ENCODE measurements at regions not wholly inside any gene's neighbourhood (a gene's known extent, or its start where the extent isn't known, plus 50 kb on each side); places are given as distances from the start of the nearest gene placed in this dataset.

DNA sequence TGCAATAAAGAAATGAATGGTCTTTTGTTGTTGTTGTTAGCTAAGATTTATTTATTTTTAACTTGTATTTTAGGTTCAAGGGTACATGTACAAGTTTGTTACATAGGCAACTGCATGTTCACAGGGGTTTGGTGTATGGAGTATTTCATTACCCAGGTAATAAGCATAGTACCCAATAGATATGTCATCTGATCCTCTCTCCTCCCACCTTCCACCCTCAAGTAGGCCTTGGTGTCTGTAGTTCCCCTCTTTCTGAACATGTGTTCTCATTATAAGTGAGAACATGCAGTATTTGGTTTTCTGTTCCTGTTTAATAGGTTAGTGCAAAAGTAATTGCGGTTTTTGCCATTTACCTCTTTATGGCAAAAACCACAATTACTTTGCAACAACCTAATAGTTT lies 554.1 kb downstream of the TBC1D4 start:
- Histone ChIP-seq H3K4me3 (ENCODE audit: low read length) (no peak overlapping the region), H3K27ac (ENCODE audit: low read length) (no peak overlapping the region), H3K9me3 (ENCODE audit: control insufficient read depth, low read depth, low read length) (no peaks in the 10 kb centered on the region), H3K36me3 (ENCODE audit: control insufficient read depth, low read depth, low read length) (no peaks in the 10 kb centered on the region), H3K4me1 (ENCODE audit: control insufficient read depth, low read depth, low read length) (no peaks in the 10 kb centered on the region), H3K27me3 (ENCODE audit: control insufficient read depth, insufficient read depth, low read length) (no peaks in the 10 kb centered on the region), H3K9ac (ENCODE audit: low read length) (no peak overlapping the region)

DNA sequence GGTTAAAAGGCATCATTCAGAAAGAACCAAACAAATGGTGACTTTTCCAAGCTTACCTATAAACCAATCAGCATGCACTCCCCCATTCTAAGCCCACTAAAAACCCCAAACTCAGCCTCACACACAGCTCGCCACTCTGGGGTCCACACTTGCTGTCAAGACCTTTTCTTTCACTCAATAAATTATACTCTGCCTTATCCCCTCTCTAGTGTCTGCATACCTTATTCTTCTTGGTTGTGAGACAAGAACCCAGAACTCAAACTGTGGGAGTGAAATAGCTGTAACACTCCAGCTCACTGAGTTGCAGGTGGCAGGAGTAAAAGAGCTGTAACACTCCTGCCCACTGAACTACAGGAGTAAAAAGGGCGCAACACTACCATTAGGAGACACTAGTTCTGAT lies 559.0 kb downstream of the TBC1D4 start:
- Histone ChIP-seq H3K4me1 (ENCODE audit: control insufficient read depth, low read depth, low read length) (no peaks in the 10 kb centered on the region), H3K9ac (ENCODE audit: low read length) (no peak overlapping the region)

DNA sequence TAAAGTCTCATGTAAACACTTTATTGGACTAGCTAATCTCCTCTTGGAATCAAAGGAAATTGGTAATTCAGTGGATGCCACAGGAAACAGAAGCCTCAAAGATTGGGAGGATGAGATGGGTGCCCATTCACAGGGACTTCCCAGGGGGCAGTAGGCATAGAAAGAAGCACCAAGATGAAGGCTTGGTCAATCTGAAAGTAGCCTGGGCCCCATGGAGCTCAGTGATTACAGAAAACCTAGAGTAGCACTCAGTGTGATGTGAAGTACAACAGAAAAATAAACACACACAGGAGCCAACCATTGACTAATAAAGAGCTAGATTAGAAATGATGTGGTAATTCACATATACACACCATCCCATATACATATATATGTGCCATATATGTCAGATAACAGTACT lies 560.6 kb downstream of the TBC1D4 start:
- H3K4me3 ChIP-seq (ENCODE audit: low read length): no peak overlapping the region
- H3K9me3 ChIP-seq (ENCODE audit: control insufficient read depth, low read depth, low read length): no peaks in the 10 kb centered on the region
- H3K4me1 ChIP-seq (ENCODE audit: control insufficient read depth, low read depth, low read length): no peaks in the 10 kb centered on the region
- no peak overlapping the region for H3K27ac ChIP-seq (ENCODE audit: low read length)
- no peaks in the 10 kb centered on the region for H3K36me3 ChIP-seq (ENCODE audit: control insufficient read depth, low read depth, low read length)
- H3K27me3 ChIP-seq (ENCODE audit: control insufficient read depth, insufficient read depth, low read length): no peaks in the 10 kb centered on the region
- H3K9ac ChIP-seq (ENCODE audit: low read length): no peak overlapping the region

More for the DNA sequence above, 559.0 kb downstream of the TBC1D4 start:
- Histone ChIP-seq H3K4me3 (ENCODE audit: low read length) (no peak overlapping the region), H3K9me3 (ENCODE audit: control insufficient read depth, low read depth, low read length) (no peaks in the 10 kb centered on the region), H3K27ac (ENCODE audit: low read length) (no peak overlapping the region), H3K27me3 (ENCODE audit: control insufficient read depth, insufficient read depth, low read length) (no peaks in the 10 kb centered on the region), H3K36me3 (ENCODE audit: control insufficient read depth, low read depth, low read length) (no peaks in the 10 kb centered on the region)

DNA sequence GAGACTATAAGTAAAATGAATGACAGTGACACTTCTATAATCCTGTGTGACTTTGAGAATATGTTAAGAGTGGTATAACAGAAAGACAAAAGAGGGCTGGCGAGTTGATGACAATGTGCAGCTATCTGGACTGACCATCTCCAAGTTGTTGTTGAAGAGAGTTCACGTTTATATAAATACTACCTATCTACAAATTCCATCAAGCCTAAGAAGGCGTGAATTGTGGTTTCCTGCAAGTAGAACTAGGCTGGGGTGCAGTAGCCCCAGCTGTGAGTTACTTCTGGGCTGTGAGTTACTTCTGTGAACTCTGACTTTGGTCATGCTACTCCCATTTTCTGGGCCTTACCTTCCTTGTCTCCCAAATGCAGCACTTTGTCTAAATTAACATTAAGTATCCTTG lies 561.0 kb downstream of the TBC1D4 start:
- Histone ChIP-seq H3K36me3 (ENCODE audit: control insufficient read depth, low read depth, low read length) (no peaks in the 10 kb centered on the region), H3K9ac (ENCODE audit: low read length) (no peak overlapping the region), H3K9me3 (ENCODE audit: control insufficient read depth, low read depth, low read length) (no peaks in the 10 kb centered on the region), H3K27me3 (ENCODE audit: control insufficient read depth, insufficient read depth, low read length) (no peaks in the 10 kb centered on the region), H3K4me1 (ENCODE audit: control insufficient read depth, low read depth, low read length) (no peaks in the 10 kb centered on the region), H3K4me3 (ENCODE audit: low read length) (no peak overlapping the region), H3K27ac (ENCODE audit: low read length) (no peak overlapping the region)

DNA sequence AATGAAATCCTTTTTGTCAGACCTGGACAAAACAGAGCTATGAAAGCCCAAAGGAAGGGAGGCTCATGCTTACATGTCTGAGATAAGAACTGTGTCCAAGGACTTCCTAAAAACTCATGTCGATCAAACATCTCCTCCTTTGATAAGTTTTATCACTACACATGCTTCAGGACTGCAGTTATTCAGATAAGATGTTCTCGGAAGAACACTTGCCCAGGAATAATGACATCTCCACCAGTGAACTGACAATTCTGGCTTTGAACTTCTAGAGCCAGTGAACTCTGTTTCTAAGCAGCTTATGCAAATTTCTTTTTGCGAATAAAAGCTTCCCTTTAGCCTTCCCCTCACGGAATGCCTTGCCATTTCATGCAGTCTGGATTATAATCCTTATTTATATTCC lies 561.6 kb downstream of the TBC1D4 start:
- no peaks in the 10 kb centered on the region for H3K9me3 ChIP-seq (ENCODE audit: control insufficient read depth, low read depth, low read length)
- no peaks in the 10 kb centered on the region for H3K27me3 ChIP-seq (ENCODE audit: control insufficient read depth, insufficient read depth, low read length)
- no peak overlapping the region for H3K9ac ChIP-seq (ENCODE audit: low read length)

DNA sequence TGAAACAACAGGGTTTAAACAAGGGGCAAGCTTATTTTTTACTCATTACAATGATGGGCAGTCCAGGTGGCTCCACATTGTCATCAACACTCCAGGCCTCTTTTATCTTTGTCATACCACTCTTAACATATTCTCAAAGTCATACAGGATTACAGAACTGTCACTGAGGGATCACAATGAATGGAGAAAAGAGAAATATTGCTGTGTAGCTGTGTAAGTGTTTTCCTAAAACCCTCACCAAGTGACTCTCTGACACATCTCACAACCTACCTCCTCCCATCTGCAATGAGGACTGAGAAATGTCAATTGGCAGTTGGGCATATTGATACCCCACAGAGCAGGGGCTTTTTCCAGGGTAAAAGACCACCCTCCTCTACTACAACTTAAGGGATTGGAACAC lies 562.1 kb downstream of the TBC1D4 start:
- Histone ChIP-seq H3K4me1 (ENCODE audit: control insufficient read depth, low read depth, low read length) (no peaks in the 10 kb centered on the region), H3K36me3 (ENCODE audit: control insufficient read depth, low read depth, low read length) (no peaks in the 10 kb centered on the region), H3K9ac (ENCODE audit: low read length) (no peak overlapping the region), H3K27ac (ENCODE audit: low read length) (no peak overlapping the region), H3K9me3 (ENCODE audit: control insufficient read depth, low read depth, low read length) (no peaks in the 10 kb centered on the region), H3K27me3 (ENCODE audit: control insufficient read depth, insufficient read depth, low read length) (no peaks in the 10 kb centered on the region), H3K4me3 (ENCODE audit: low read length) (no peak overlapping the region)

More for the DNA sequence above, 561.6 kb downstream of the TBC1D4 start:
- no peaks in the 10 kb centered on the region for H3K4me1 ChIP-seq (ENCODE audit: control insufficient read depth, low read depth, low read length)
- H3K27ac ChIP-seq (ENCODE audit: low read length): no peak overlapping the region
- no peak overlapping the region for H3K4me3 ChIP-seq (ENCODE audit: low read length)
- H3K36me3 ChIP-seq (ENCODE audit: control insufficient read depth, low read depth, low read length): no peaks in the 10 kb centered on the region

DNA sequence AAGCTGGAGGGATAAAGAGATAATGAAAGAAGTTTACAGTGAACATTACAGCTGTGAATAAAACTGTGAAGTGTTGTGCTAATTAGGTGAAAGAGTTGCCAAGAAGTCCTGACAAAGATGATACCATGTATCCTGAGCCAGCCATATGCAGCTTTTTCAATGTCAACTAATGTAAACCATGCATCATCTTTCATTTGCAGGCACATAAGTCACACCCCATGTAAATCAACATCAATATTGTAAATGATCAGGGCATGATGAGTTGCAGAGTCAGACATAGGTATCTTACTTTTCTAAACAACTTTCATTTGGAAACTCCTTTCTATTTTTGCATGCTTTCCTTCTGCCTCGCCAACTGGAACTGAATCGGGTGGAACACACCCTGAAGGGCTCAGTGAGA lies 569.1 kb downstream of the TBC1D4 start:
- Histone ChIP-seq H3K27ac (ENCODE audit: low read length) (no peak overlapping the region), H3K9ac (ENCODE audit: low read length) (no peak overlapping the region), H3K4me3 (ENCODE audit: low read length) (no peak overlapping the region), H3K9me3 (ENCODE audit: control insufficient read depth, low read depth, low read length) (no peaks in the 10 kb centered on the region), H3K36me3 (ENCODE audit: control insufficient read depth, low read depth, low read length) (no peaks in the 10 kb centered on the region), H3K27me3 (ENCODE audit: control insufficient read depth, insufficient read depth, low read length) (no peaks in the 10 kb centered on the region), H3K4me1 (ENCODE audit: control insufficient read depth, low read depth, low read length) (no peaks in the 10 kb centered on the region)

DNA sequence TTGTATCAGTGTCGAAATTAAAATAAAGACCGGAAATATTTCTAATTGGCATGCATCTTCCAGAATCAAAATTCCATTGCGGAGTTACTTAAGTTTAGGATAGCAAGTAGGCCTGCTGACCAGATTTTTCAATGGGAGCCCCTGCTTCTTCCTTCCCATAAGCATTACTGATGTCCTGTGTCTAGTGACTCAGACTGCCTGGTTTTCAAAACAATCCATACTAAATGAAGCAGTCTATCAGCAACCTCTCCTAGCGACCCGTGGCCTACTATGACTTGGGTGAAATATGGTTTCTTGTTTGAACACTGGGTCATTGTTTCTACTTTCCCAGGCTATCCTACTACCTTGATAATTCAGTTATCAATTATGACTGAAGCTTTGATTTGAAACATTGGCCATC lies 571.6 kb downstream of the TBC1D4 start:
- H3K27ac ChIP-seq (ENCODE audit: low read length): no peak overlapping the region
- H3K4me3 ChIP-seq (ENCODE audit: low read length): no peak overlapping the region
- H3K9me3 ChIP-seq (ENCODE audit: control insufficient read depth, low read depth, low read length): no peaks in the 10 kb centered on the region
- H3K4me1 ChIP-seq (ENCODE audit: control insufficient read depth, low read depth, low read length): no peaks in the 10 kb centered on the region
- H3K9ac ChIP-seq (ENCODE audit: low read length): no peak overlapping the region
- no peaks in the 10 kb centered on the region for H3K27me3 ChIP-seq (ENCODE audit: control insufficient read depth, insufficient read depth, low read length)
- H3K36me3 ChIP-seq (ENCODE audit: control insufficient read depth, low read depth, low read length): no peaks in the 10 kb centered on the region

DNA sequence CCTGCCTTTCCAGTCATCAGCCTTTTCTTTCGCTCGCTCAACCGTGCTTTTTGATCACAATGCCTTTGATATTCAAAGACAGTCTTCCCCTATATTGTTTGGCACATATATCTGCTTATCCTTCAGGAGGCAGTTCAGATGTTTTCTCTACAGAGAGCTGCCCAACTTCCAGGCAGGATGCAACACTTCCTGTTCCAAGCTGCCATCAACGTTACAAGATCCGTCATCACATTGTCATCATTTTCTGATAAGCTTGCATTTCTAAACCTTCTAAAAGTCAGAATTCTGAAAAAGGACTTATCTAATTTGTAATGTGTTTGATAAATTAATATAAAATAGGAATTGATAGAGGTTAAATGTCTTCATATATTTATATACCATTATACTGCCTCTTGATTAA lies 574.2 kb downstream of the TBC1D4 start:
- H3K9me3 ChIP-seq (ENCODE audit: control insufficient read depth, low read depth, low read length): no peaks in the 10 kb centered on the region
- H3K4me3 ChIP-seq (ENCODE audit: low read length): no peak overlapping the region
- no peak overlapping the region for H3K27ac ChIP-seq (ENCODE audit: low read length)
- no peaks in the 10 kb centered on the region for H3K4me1 ChIP-seq (ENCODE audit: control insufficient read depth, low read depth, low read length)
- no peak overlapping the region for H3K9ac ChIP-seq (ENCODE audit: low read length)
- no peaks in the 10 kb centered on the region for H3K36me3 ChIP-seq (ENCODE audit: control insufficient read depth, low read depth, low read length)
- no peaks in the 10 kb centered on the region for H3K27me3 ChIP-seq (ENCODE audit: control insufficient read depth, insufficient read depth, low read length)

DNA sequence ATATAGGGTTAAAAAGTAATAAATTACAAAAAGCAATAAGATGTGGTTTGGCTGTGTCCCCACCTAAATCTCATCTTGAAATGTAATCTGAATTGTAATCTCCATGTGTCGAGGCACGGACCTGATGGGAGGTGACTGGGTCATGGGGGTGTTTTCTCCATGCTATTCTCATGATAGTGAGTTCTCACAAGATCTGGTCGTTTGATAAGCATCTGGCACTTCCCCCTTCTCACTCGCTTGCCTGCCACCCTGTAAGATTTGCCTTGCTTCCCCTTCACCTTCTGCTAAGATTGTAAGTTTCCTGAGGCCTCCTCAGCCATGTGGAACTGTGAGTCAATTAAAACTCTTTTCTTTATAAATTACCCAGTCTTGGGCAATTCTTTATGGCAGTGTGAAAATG lies 577.4 kb downstream of the TBC1D4 start:
- Histone ChIP-seq H3K9me3 (ENCODE audit: control insufficient read depth, low read depth, low read length) (no peaks in the 10 kb centered on the region), H3K27ac (ENCODE audit: low read length) (no peak overlapping the region), H3K9ac (ENCODE audit: low read length) (no peak overlapping the region), H3K4me3 (ENCODE audit: low read length) (no peak overlapping the region), H3K4me1 (ENCODE audit: control insufficient read depth, low read depth, low read length) (no peaks in the 10 kb centered on the region), H3K27me3 (ENCODE audit: control insufficient read depth, insufficient read depth, low read length) (no peaks in the 10 kb centered on the region), H3K36me3 (ENCODE audit: control insufficient read depth, low read depth, low read length) (no peaks in the 10 kb centered on the region)

DNA sequence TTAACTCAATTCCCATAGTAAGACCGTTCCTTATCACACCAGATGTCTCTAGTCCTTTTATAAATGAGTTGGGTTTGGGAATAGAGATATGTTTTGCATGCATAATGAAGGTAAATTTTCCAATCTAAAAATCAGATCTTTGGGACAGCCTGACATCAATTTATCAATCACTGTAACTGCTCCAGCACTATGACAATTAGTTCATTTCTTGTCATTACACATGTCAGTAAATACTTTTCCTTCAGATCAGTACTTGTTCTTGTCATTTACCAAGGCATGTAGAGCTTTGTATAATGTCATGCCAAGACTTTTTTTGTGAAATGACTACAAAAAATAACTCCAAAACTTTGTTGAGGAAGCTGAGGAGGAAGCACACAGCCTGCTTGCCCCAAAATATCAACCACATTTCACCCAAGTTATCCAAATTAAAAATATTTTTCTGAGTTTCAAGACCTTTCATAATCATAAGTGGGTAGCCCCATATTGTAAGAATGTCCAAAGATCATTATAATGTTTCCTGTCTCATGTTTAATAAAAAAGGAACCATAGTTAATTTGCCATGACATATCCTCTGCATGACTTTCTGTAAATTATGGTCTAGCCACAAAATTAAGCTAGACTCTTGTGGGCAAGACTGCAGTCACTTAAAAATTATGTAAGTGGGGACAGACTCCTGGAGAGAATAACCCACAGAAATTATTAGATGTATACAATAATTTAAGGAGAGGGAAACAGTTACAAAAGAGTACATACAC lies 586.8 kb downstream of the TBC1D4 start:
- H3K27ac ChIP-seq (ENCODE audit: low read length): no peak overlapping the region
- H3K9ac ChIP-seq (ENCODE audit: low read length): no peak overlapping the region
- no peaks in the 10 kb centered on the region for H3K9me3 ChIP-seq (ENCODE audit: control insufficient read depth, low read depth, low read length)
- no peaks in the 10 kb centered on the region for H3K36me3 ChIP-seq (ENCODE audit: control insufficient read depth, low read depth, low read length)
- no peak overlapping the region for H3K4me3 ChIP-seq (ENCODE audit: low read length)
- H3K4me1 ChIP-seq (ENCODE audit: control insufficient read depth, low read depth, low read length): no peaks in the 10 kb centered on the region
- H3K27me3 ChIP-seq (ENCODE audit: control insufficient read depth, insufficient read depth, low read length): no peaks in the 10 kb centered on the region

DNA sequence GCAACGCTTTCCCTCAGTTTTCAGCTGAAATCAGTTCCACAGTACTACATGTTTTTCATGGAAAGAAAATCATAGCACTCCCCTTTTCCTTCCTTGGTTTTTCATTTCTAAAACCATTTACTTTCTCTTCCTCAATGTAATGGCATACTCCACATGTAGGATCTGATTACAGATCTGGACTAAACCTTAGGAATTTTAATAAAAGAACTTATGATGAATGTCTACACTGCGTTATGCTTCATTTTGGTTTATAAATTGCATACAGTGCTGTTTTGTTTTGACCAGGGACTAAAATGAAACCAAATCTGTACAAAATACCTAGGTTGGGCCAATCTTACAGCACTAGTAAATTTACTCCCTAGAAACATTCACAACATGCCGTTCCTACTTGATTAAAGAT lies 589.9 kb downstream of the TBC1D4 start:
- H3K4me1 ChIP-seq (ENCODE audit: control insufficient read depth, low read depth, low read length): no peaks in the 10 kb centered on the region
- no peaks in the 10 kb centered on the region for H3K27me3 ChIP-seq (ENCODE audit: control insufficient read depth, insufficient read depth, low read length)
- H3K27ac ChIP-seq (ENCODE audit: low read length): no peak overlapping the region
- no peaks in the 10 kb centered on the region for H3K36me3 ChIP-seq (ENCODE audit: control insufficient read depth, low read depth, low read length)
- no peaks in the 10 kb centered on the region for H3K9me3 ChIP-seq (ENCODE audit: control insufficient read depth, low read depth, low read length)
- no peak overlapping the region for H3K4me3 ChIP-seq (ENCODE audit: low read length)
- H3K9ac ChIP-seq (ENCODE audit: low read length): no peak overlapping the region

All from iPS-18a (cell line).